ENCODE measurements at regions not wholly inside any gene's neighbourhood (a gene's known extent, or its start where the extent isn't known, plus 50 kb on each side); places are given as distances from the start of the nearest gene placed in this dataset.

DNA sequence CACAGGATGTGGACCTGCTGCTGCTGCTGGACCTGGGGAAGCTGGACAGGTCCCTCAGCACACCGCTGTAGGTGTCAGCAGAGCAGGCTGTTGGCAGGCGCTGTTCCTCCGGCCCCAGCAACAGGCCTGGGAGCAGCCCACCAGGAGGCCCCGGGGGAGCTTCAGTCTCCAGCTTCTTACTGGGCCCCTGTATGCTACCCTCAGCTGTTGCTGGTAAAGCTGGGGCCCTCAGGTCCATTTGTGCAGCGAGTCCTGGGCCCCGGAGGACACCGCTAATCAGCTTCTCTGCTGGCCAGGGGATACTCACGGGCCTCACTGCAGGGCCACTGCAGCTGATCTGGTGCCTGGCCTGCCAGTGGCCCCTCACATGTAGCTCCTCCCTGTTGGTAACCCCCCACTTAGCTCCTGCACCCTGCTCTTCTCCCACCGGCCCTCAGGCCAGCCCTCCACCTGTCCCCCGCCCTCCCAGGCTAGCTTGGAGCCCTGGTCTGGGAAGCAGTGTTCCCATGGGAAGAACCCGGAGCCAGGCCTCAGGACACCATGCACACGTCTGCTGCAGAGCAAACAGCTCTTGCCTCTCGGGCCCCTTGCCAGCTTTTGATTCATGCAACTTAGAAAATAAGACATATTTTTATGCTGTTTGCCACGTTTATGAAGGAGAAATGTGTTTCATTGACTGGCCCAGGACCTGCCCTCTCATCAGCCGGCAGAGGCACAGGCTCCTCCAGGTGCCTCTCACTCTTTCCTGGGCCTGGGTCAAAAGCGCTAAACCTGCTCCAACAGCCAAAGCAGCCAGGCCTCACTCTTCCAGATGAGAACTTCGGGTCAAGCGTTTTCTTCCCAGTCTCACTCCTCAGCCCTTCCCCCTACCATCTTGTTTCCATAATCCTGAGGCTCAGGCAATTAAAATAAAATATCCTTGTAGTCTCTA lies 61.0 kb upstream of the ADAMTS2 start:
- H3K9ac ChIP-seq = no peak overlapping the region
- H3K9me3 ChIP-seq (ENCODE audit: low read depth) = no peaks in the 10 kb centered on the region
- H3K4me2 ChIP-seq = no peak overlapping the region
- DNase-seq (ENCODE audit: low spot score) = no peak
- no peaks in the 10 kb centered on the region for H3K79me2 ChIP-seq (ENCODE audit: low read depth)
- H3K27ac Mint-ChIP-seq = no peak overlapping the region
- H3K4me3 Mint-ChIP-seq = no peak overlapping the region
- no peaks in the 10 kb centered on the region for H3K27me3 ChIP-seq
- H2AFZ ChIP-seq (replicated peaks) = no peak overlapping the region
- no peak overlapping the region for H3K4me3 ChIP-seq
- no peak overlapping the region for H3K27ac ChIP-seq
- no peak for TF ChIP-seq EZH2phosphoT487 (IDR thresholded peaks at IDR 0.05)
- TF ChIP-seq EZH2 (IDR thresholded peaks at IDR 0.05) = no peak
- TF ChIP-seq, protein P1, sequence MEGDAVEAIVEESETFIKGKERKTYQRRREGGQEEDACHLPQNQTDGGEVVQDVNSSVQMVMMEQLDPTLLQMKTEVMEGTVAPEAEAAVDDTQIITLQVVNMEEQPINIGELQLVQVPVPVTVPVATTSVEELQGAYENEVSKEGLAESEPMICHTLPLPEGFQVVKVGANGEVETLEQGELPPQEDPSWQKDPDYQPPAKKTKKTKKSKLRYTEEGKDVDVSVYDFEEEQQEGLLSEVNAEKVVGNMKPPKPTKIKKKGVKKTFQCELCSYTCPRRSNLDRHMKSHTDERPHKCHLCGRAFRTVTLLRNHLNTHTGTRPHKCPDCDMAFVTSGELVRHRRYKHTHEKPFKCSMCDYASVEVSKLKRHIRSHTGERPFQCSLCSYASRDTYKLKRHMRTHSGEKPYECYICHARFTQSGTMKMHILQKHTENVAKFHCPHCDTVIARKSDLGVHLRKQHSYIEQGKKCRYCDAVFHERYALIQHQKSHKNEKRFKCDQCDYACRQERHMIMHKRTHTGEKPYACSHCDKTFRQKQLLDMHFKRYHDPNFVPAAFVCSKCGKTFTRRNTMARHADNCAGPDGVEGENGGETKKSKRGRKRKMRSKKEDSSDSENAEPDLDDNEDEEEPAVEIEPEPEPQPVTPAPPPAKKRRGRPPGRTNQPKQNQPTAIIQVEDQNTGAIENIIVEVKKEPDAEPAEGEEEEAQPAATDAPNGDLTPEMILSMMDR (IDR thresholded peaks at IDR 0.05) = no peak
- H4K20me1 ChIP-seq (ENCODE audit: low read depth) = no peaks in the 10 kb centered on the region
- H3K9me3 Mint-ChIP-seq = peaks cover 5% of the 10 kb centered on the region
- no peaks in the 10 kb centered on the region for H3K36me3 ChIP-seq
- H3K36me3 Mint-ChIP-seq = no peaks in the 10 kb centered on the region
- H3F3A ChIP-seq (ENCODE audit: low read depth) = no peaks in the 10 kb centered on the region
- H3K4me1 Mint-ChIP-seq = no peaks in the 10 kb centered on the region
- peaks cover 4% of the 10 kb centered on the region for H3K27me3 Mint-ChIP-seq (ENCODE audit: insufficient read depth, low read depth)
- no peaks in the 10 kb centered on the region for H3K4me1 ChIP-seq

DNA sequence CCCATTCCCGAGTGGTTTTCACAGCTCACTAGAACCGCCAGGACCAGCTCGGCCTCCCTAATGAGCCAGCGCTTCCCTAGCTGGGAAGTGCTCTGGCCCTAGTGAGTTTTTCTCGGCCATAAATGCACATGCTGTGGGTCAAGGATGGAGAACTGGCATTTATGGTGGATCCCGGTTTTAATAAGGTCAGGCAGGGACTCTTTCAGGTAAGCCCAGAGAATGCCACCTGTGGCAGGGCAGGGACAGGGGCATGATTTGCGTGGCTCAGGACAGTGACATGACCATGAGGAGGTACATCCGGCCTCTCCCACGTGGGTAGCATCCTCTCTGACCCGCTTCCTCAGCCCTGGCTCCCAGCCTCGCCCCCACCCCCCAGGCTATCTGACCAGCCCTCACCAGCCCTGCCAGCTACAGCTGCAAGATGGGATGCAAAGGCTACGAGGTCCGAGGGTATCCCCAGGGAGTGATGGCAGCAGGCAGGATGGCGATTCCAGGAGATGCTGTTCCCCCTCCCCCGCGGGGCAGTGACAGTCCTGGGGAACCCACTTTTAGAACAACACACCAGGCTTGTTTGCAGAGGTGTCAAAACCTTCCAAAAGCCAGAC lies 60.3 kb upstream of the ADAMTS2 start:
- Histone ChIP-seq H3K9ac (no peak overlapping the region), H3K4me2 (no peak overlapping the region), H3K4me1 (no peaks in the 10 kb centered on the region), H3K4me3 (no peak overlapping the region), H3K27me3 (no peaks in the 10 kb centered on the region), H3F3A (ENCODE audit: low read depth) (no peaks in the 10 kb centered on the region), H3K36me3 (no peaks in the 10 kb centered on the region), H3K79me2 (ENCODE audit: low read depth) (no peaks in the 10 kb centered on the region), H3K9me3 (ENCODE audit: low read depth) (no peaks in the 10 kb centered on the region), H3K27ac (no peak overlapping the region), H2AFZ (replicated peaks) (no peak overlapping the region), H4K20me1 (ENCODE audit: low read depth) (no peaks in the 10 kb centered on the region)
- H3K36me3 Mint-ChIP-seq = no peaks in the 10 kb centered on the region
- no peak overlapping the region for H3K27ac Mint-ChIP-seq
- TF ChIP-seq EZH2 (IDR thresholded peaks at IDR 0.05) (no peak), EZH2phosphoT487 (IDR thresholded peaks at IDR 0.05) (no peak)
- TF ChIP-seq, protein P1 (IDR thresholded peaks at IDR 0.05) = no peak
- peaks cover 13% of the 10 kb centered on the region for H3K9me3 Mint-ChIP-seq
- no peaks in the 10 kb centered on the region for H3K4me1 Mint-ChIP-seq
- no peak for DNase-seq (ENCODE audit: low spot score)
- H3K4me3 Mint-ChIP-seq = no peak overlapping the region
- peaks cover 6% of the 10 kb centered on the region for H3K27me3 Mint-ChIP-seq (ENCODE audit: insufficient read depth, low read depth)

DNA sequence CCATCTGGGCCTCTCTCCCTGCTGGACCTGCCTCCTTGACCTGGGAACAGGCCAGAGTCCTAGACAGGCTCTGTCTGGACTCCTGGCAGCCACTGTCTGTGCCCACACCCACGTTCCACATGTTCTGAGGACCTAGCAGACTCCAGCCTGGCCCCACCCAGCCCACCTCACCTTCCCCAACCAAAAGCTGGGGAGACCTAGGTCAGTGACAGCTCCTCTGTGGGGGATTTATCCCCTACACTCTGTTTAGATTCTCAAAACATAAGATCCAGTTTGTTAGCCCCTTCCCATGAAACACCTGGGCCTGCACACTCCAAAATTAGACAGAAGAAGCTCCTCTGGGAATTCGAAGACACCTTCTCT lies 59.8 kb upstream of the ADAMTS2 start:
- no peaks in the 10 kb centered on the region for H3K36me3 Mint-ChIP-seq
- H3K27ac ChIP-seq = no peak overlapping the region
- H3K4me3 Mint-ChIP-seq = no peak overlapping the region
- H4K20me1 ChIP-seq (ENCODE audit: low read depth) = no peaks in the 10 kb centered on the region
- peaks cover 6% of the 10 kb centered on the region for H3K27me3 Mint-ChIP-seq (ENCODE audit: insufficient read depth, low read depth)
- no peak overlapping the region for H3K4me2 ChIP-seq
- H3F3A ChIP-seq (ENCODE audit: low read depth) = no peaks in the 10 kb centered on the region
- peaks cover 17% of the 10 kb centered on the region for H3K9me3 Mint-ChIP-seq
- no peaks in the 10 kb centered on the region for H3K27me3 ChIP-seq
- H2AFZ ChIP-seq (replicated peaks) = no peak overlapping the region
- no peak overlapping the region for H3K27ac Mint-ChIP-seq
- no peaks in the 10 kb centered on the region for H3K79me2 ChIP-seq (ENCODE audit: low read depth)
- H3K36me3 ChIP-seq = no peaks in the 10 kb centered on the region
- H3K9ac ChIP-seq = no peak overlapping the region
- no peak for TF ChIP-seq EZH2 (IDR thresholded peaks at IDR 0.05)
- TF ChIP-seq, protein P1 (IDR thresholded peaks at IDR 0.05) = no peak
- TF ChIP-seq EZH2phosphoT487 (IDR thresholded peaks at IDR 0.05) = no peak
- H3K4me3 ChIP-seq = no peak overlapping the region
- DNase-seq (ENCODE audit: low spot score) = no peak
- H3K4me1 Mint-ChIP-seq = no peaks in the 10 kb centered on the region
- H3K9me3 ChIP-seq (ENCODE audit: low read depth) = no peaks in the 10 kb centered on the region
- H3K4me1 ChIP-seq = no peaks in the 10 kb centered on the region

Measured in neural progenitor cell (in vitro differentiated cells).